ENCODE measurements at regions not wholly inside any gene's neighbourhood (a gene's known extent, or its start where the extent isn't known, plus 50 kb on each side); places are given as distances from the start of the nearest gene placed in this dataset.

- TF ChIP-seq EZH2 (IDR thresholded peaks at IDR 0.05; ENCODE audit: borderline replicate concordance, insufficient read depth, low read length, poor library complexity, severe bottlenecking) (no peak), CTCF (IDR thresholded peaks at IDR 0.05; ENCODE audit: poor library complexity, severe bottlenecking) (no peak), EP300 (conservative IDR thresholded peaks at IDR 0.05; ENCODE audit: poor library complexity, severe bottlenecking) (no peak)
Observed at GRCh38 chr12:41635626-41636364, 447.7 kb downstream of the PDZRN4 start.

All from neural cell (in vitro differentiated cells).